K562 (cell line): ENCODE measurements at regions not wholly inside any gene's neighbourhood (a gene's known extent, or its start where the extent isn't known, plus 50 kb on each side); places are given as distances from the start of the nearest gene placed in this dataset.

Source experiments
- CHD1 ChIP-seq: fragments of 200-600 bp; sonication (generic); IDR thresholded peaks from one replicate; pipeline ENCODE4 v1.6.1; 2012; ENCODE audit warnings: mild to moderate bottlenecking, moderate library complexity, low read length, inconsistent platforms
- LCOR ChIP-seq: sonication (generic); formaldehyde crosslinking; IDR thresholded peaks from 2 replicates; pipeline ENCODE4 v1.8.0; 2022; ENCODE audit warnings: mild to moderate bottlenecking, missing genetic modification reagents
- SMC3 ChIP-seq: conservative IDR thresholded peaks from 2 replicates; pipeline ENCODE4 v1.6.1; 2011; ENCODE audit warnings: low read depth, low read length, improper control_type of control experiment; ENCODE audit not compliant: insufficient read depth
- ZBTB11 ChIP-seq, 3 experiments: fragments of 200-800 bp in 1 of 3; fragments of 250-450 bp in 1 of 3; fragments of 450-650 bp in 1 of 3; sonication (Bioruptor Pico) in 1 of 3; sonication (Bioruptor generic) in 1 of 3; formaldehyde crosslinking in 1 of 3; IDR thresholded peaks; 2 replicates each; pipeline versions ENCODE4 v1.6.1 to v1.8.0; 2016 to 2022; ENCODE audit warnings: mild to moderate bottlenecking in 2 of 3, missing genetic modification characterization in 2 of 3, missing compliant biosample characterization in 1 of 3, moderate library complexity in 1 of 3
- ZBTB2 ChIP-seq: fragments of 450-650 bp; IDR thresholded peaks from 2 replicates; pipeline ENCODE4 v1.6.1; 2016; ENCODE audit warnings: antibody characterized with exemption
- ZNF217 ChIP-seq: sonication (generic); formaldehyde crosslinking; IDR thresholded peaks from 2 replicates; pipeline ENCODE4 v1.8.0; 2022; ENCODE audit warnings: mild to moderate bottlenecking, missing genetic modification reagents

GRCh38 chr2:217510771-217511291, 492.0 kb downstream of the TNS1 start:
- TF ChIP-seq CHD1, result no peak
- TF ChIP-seq LCOR (CRISPR knock-in tag), result no peak
- no peak for TF ChIP-seq ZBTB2
- TF ChIP-seq ZBTB11 (CRISPR knock-in tag; IDR thresholded peaks at IDR 0.05), result no peak
- TF ChIP-seq ZNF217 (CRISPR knock-in tag), result no peak
- TF ChIP-seq SMC3, result peak; percentile 48
